Heart right ventricle (tissue), 16 donors: ENCODE measurements at regions not wholly inside any gene's neighbourhood (a gene's known extent, or its start where the extent isn't known, plus 50 kb on each side); places are given as distances from the start of the nearest gene placed in this dataset.

Experiments used
- ATAC-seq, 8 donors: fragments of 200-7000 bp; cut with Tn5 transposase; one replicate each; pipeline ENCODE4 v1.9.1; 2020; ENCODE audit warnings: mild to moderate bottlenecking in 8 of 8, moderate library complexity in 8 of 8, moderate number of reproducible peaks in 1 of 8
- DNase-seq, 2 donors: peaks; one replicate each; pipeline ENCODE4 v3.0.0-alpha.2; 2020
- H3K27ac ChIP-seq, 10 donors: fragments of 200-600 bp; sonication (generic) in 2 of 10; one replicate each; pipeline versions ENCODE4 v1.5.0 to v1.8.0; 2020 to 2022; ENCODE audit warnings: mild to moderate bottlenecking in 3 of 10
- H3K27me3 ChIP-seq, 7 donors: fragments of 200-600 bp; one replicate each; pipeline ENCODE4 v1.8.0; 2021 to 2022; ENCODE audit warnings: mild to moderate bottlenecking in 2 of 7
- H3K36me3 ChIP-seq, 9 donors: fragments of 200-600 bp; sonication (generic) in 1 of 9; one replicate each; pipeline versions ENCODE4 v1.5.0 to v1.8.0; 2020 to 2022; ENCODE audit warnings: mild to moderate bottlenecking in 2 of 9
- H3K4me1 ChIP-seq, 9 donors: fragments of 200-600 bp; sonication (generic) in 1 of 9; one replicate each; pipeline versions ENCODE4 v1.5.0 to v1.8.0; 2020 to 2022; ENCODE audit warnings: mild to moderate bottlenecking in 4 of 9
- H3K4me3 ChIP-seq, 10 donors: fragments of 200-600 bp; sonication (generic) in 2 of 10; one replicate each; pipeline versions ENCODE4 v1.5.0 to v1.8.0; 2020 to 2022; ENCODE audit warnings: mild to moderate bottlenecking in 7 of 10, moderate library complexity in 2 of 10
- H3K9me3 ChIP-seq, 11 donors: fragments of 200-600 bp in 10 of 11; sonication (generic) in 2 of 11; one replicate each; pipeline versions ENCODE4 v1.5.0 to v1.8.0; 2013 to 2022; ENCODE audit warnings: mild to moderate bottlenecking in 2 of 11, control low read depth in 1 of 11, moderate library complexity in 1 of 11
- CTCF ChIP-seq, 9 donors: fragments of 200-600 bp; sonication (generic) in 2 of 9; IDR thresholded peaks; one replicate each; pipeline versions ENCODE4 v1.5.0 to v1.8.0; 2021 to 2022; ENCODE audit warnings: antibody characterized with exemption in 9 of 9, mild to moderate bottlenecking in 5 of 9, moderate library complexity in 1 of 9
- WGBS, 2 donors: extraction: QIAGEN DNeasy Blood & Tissue Kit; methylation state at CpG; one replicate each; pipeline ENCODE4 v1.1.7; 2013; ENCODE audit warnings: inconsistent platforms in 1 of 2; 5-methylcytosine and 5-hydroxymethylcytosine counted together
- intact Hi-C, 10 donors: fragments of 100-400 bp; cut with DNase I; formaldehyde crosslinking; loops; one replicate each; pipeline versions ENCODE4 v1.11.1 to v1.14.2; 2022
- donor health status: Arrhythmogenic right ventricular cardiomyopathy.
- donor health status: ischemic (EF 13 %, LVEDD 7.1; RV severe dilation, severe dysfunction).
- donor health status: healthy with polysubstance abuse.
- donor health status: DM: no; HTN: yes; CAD: no.
- donor health status: DM: no; HTN: no; CAD: no.
- donor health status: ischemic (EF 25% LVEDD 6.9; RV normal size, moderate dysfunction).
- donor health status: ischemic (EF 25% LVEDD 5.7; RV mildly dilated, moderate dysfunction).
- donor health status: healthy.
- donor health status: DM: yes; HTN: yes; CAD: no.
- donor health status: Ischemic cardiomyopathy.
- donor health status: ischemic (EF 35%, LVEDD 5.7; RV mildly dilated, moderate dysfunction).
- donor health status: nonischemic (EF 11% LVEDD 7.7; RV severe dilation, severe dysfunction).
- donor health status: DM: yes; HTN: yes; CAD: no.
- donor health status: PGD.
- donor health status: ischemic (EF 29% LVEDD 5.4; RV normal size, mild dysfunction).
- donor health status: nonischemic (EF 23%, LVEDD 6.1; RV moderate dilation, normal function).

- Histone ChIP-seq H3K4me1 (no peaks in the 10 kb centered on the region), H3K4me3 (no peak overlapping the region), H3K27me3 (peaks cover 0 to 22% (median 0%) of the 10 kb centered on the region in 7 donors), H3K36me3 (no peaks in the 10 kb centered on the region), H3K27ac (no peak overlapping the region), H3K9me3 (no peaks in the 10 kb centered on the region)
- intact Hi-C loops: no loop called here
- no peak for TF ChIP-seq CTCF (IDR thresholded peaks at IDR 0.05)
- DNase-seq (no peak), ATAC-seq (peak in 2 of 8 donors; percentile 41 to 52)
- 62 to 64% methylated on average over 12 of the region's 12 CpGs for WGBS, 2 donors
Measured at GRCh38 chr2:122112216-122113005, 357.0 kb downstream of the TSN start.

- intact Hi-C loops: no loop called here
- ATAC-seq: no peak
- DNase-seq: no peak
- no peak overlapping the region for H3K27ac ChIP-seq
- H3K27me3 ChIP-seq: peaks cover 0 to 12% (median 0%) of the 10 kb centered on the region in 7 donors
- 34 to 36% methylated on average over 2 of the region's 2 CpGs for WGBS, 2 donors
- no peaks in the 10 kb centered on the region for H3K36me3 ChIP-seq
- no peak overlapping the region for H3K4me3 ChIP-seq
- peaks cover 0 to 7% (median 2%) of the 10 kb centered on the region in 11 donors for H3K9me3 ChIP-seq
- H3K4me1 ChIP-seq: no peaks in the 10 kb centered on the region
- no peak for TF ChIP-seq CTCF (IDR thresholded peaks at IDR 0.05)
Measured at GRCh38 chr2:122114421-122114820, 359.0 kb downstream of the TSN start.

- Histone ChIP-seq H3K9me3 (peaks cover 0 to 26% (median 5%) of the 10 kb centered on the region in 11 donors), H3K27me3 (no peaks in the 10 kb centered on the region), H3K4me1 (no peaks in the 10 kb centered on the region), H3K4me3 (no peak overlapping the region), H3K36me3 (no peaks in the 10 kb centered on the region), H3K27ac (no peak overlapping the region)
- ATAC-seq (no peak), DNase-seq (no peak)
- intact Hi-C loops: no loop called here
- no peak for TF ChIP-seq CTCF (IDR thresholded peaks at IDR 0.05)
- WGBS, 2 donors: 90 to 96% methylated on average over 2 of the region's 2 CpGs
Measured at GRCh38 chr2:122117371-122117770, 361.9 kb downstream of the TSN start.

- Histone ChIP-seq H3K4me1 (no peaks in the 10 kb centered on the region), H3K9me3 (peaks cover 0 to 60% (median 31%) of the 10 kb centered on the region in 11 donors), H3K36me3 (no peaks in the 10 kb centered on the region), H3K27ac (no peak overlapping the region), H3K27me3 (no peaks in the 10 kb centered on the region), H3K4me3 (no peak overlapping the region)
- intact Hi-C loops: no loop called here
- WGBS, 2 donors: 92 to 94% methylated on average over 1 of the region's 1 CpG
- no peak for DNase-seq
- ATAC-seq: no peak
- TF ChIP-seq CTCF (IDR thresholded peaks at IDR 0.05): no peak
Measured at GRCh38 chr2:122129399-122129798, 373.9 kb downstream of the TSN start.
